OCI-LY3 (cell line): ENCODE measurements at regions not wholly inside any gene's neighbourhood (a gene's known extent, or its start where the extent isn't known, plus 50 kb on each side); places are given as distances from the start of the nearest gene placed in this dataset.

Experiments
- EZH2phosphoT487 ChIP-seq: fragments of 200-600 bp; shearing (Covaris generic); IDR thresholded peaks from 2 replicates; pipeline ENCODE4 v1.6.1; 2018; ENCODE audit warnings: antibody characterized with exemption, mixed run types, low read depth
- TF ChIP-seq, protein P1 (sequence below): fragments of 200-600, 300-600 bp; sonication (generic); IDR thresholded peaks from 2 replicates; pipeline ENCODE4 v1.5.1; 2014; ENCODE audit warnings: antibody characterized with exemption, low read length, low read depth

DNA sequence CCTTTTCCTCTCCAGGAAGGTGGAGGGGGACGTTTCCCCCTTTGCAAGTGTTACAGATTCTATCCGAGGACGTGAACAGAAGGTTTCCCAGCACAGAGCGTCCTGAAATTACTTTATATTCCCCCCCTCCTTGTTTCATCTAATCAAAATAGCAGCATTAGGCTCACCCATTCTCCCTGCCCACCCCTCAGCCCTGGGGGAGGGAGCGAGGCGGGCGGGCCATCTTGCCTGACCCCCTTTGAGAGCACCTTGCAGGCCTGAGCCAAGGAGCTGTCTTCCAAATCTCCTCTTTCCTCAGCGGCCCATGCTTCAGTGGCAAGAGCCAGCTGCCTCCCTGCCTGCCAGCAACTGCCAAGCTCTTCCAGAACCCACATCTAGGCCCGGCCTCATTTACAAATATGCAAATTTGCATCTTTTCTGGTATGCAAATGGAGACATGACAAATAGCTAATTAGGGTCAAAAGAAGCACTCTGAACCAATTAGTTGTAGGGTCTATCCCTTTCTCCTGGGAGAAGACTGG, 69.1 kb upstream of the POU3F1 start:
- TF ChIP-seq, protein P1, sequence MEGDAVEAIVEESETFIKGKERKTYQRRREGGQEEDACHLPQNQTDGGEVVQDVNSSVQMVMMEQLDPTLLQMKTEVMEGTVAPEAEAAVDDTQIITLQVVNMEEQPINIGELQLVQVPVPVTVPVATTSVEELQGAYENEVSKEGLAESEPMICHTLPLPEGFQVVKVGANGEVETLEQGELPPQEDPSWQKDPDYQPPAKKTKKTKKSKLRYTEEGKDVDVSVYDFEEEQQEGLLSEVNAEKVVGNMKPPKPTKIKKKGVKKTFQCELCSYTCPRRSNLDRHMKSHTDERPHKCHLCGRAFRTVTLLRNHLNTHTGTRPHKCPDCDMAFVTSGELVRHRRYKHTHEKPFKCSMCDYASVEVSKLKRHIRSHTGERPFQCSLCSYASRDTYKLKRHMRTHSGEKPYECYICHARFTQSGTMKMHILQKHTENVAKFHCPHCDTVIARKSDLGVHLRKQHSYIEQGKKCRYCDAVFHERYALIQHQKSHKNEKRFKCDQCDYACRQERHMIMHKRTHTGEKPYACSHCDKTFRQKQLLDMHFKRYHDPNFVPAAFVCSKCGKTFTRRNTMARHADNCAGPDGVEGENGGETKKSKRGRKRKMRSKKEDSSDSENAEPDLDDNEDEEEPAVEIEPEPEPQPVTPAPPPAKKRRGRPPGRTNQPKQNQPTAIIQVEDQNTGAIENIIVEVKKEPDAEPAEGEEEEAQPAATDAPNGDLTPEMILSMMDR = no peak
- TF ChIP-seq EZH2phosphoT487 = no peak
